ENCODE measurements at regions not wholly inside any gene's neighbourhood (a gene's known extent, or its start where the extent isn't known, plus 50 kb on each side); places are given as distances from the start of the nearest gene placed in this dataset.

- Histone ChIP-seq H2AFZ (no peak overlapping the region), H3K9me2 (replicated peaks; ENCODE audit: insufficient read depth) (no peaks in the 10 kb centered on the region), H4K20me1 (ENCODE audit: insufficient read depth, poor library complexity, severe bottlenecking) (no peaks in the 10 kb centered on the region), H3K9me3 (ENCODE audit: low read depth) (no peaks in the 10 kb centered on the region), H3K4me3 (no peak overlapping the region), H3K36me3 (replicated peaks; ENCODE audit: insufficient read depth, low read depth) (no peaks in the 10 kb centered on the region), H3K27ac (no peak overlapping the region), H3K27me3 (no peaks in the 10 kb centered on the region), H3K4me2 (no peak overlapping the region), H3K79me2 (no peaks in the 10 kb centered on the region), H3K4me1 (ENCODE audit: insufficient read depth) (no peaks in the 10 kb centered on the region)
- 63% methylated on average over 2 of the region's 2 CpGs for WGBS (ENCODE audit: low lambda C conversion rate, missing lambda C conversion rate)
- DNase-seq (ENCODE audit: low spot score): no peak
- no peak for TF ChIP-seq EZH2 (IDR thresholded peaks at IDR 0.05; ENCODE audit: borderline replicate concordance)
- TF ChIP-seq CTCF (IDR thresholded peaks at IDR 0.05; ENCODE audit: poor library complexity): no peak
- TF ChIP-seq EZH2phosphoT487 (IDR thresholded peaks at IDR 0.05; ENCODE audit: low read depth, severe bottlenecking, unreplicated experiment): no peak
Observed at GRCh38 chr1:102578804-102579203, 529.5 kb downstream of the COL11A1 start.

GRCh38 chr1:102572637-102573036, 535.7 kb downstream of the COL11A1 start:
- Histone ChIP-seq H3K27me3 (no peaks in the 10 kb centered on the region), H3K9me3 (ENCODE audit: low read depth) (no peaks in the 10 kb centered on the region), H3K27ac (no peak overlapping the region), H3K4me1 (ENCODE audit: insufficient read depth) (no peaks in the 10 kb centered on the region), H3K4me2 (no peak overlapping the region), H3K79me2 (no peaks in the 10 kb centered on the region), H4K20me1 (ENCODE audit: insufficient read depth, poor library complexity, severe bottlenecking) (no peaks in the 10 kb centered on the region), H3K4me3 (no peak overlapping the region), H3K9me2 (replicated peaks; ENCODE audit: insufficient read depth) (no peaks in the 10 kb centered on the region), H2AFZ (no peak overlapping the region), H3K36me3 (replicated peaks; ENCODE audit: insufficient read depth, low read depth) (no peaks in the 10 kb centered on the region)
- TF ChIP-seq EZH2 (IDR thresholded peaks at IDR 0.05; ENCODE audit: borderline replicate concordance): no peak
- no peak for TF ChIP-seq EZH2phosphoT487 (IDR thresholded peaks at IDR 0.05; ENCODE audit: low read depth, severe bottlenecking, unreplicated experiment)
- TF ChIP-seq CTCF (IDR thresholded peaks at IDR 0.05; ENCODE audit: poor library complexity): no peak
- WGBS (ENCODE audit: low lambda C conversion rate, missing lambda C conversion rate): 84% methylated on average over 1 of the region's 1 CpG
- no peak for DNase-seq (ENCODE audit: low spot score)

GRCh38 chr1:102566182-102566581, 542.1 kb downstream of the COL11A1 start:
- Histone ChIP-seq H3K4me2 (no peak overlapping the region), H3K27ac (no peak overlapping the region), H3K79me2 (no peaks in the 10 kb centered on the region), H3K4me1 (ENCODE audit: insufficient read depth) (no peaks in the 10 kb centered on the region), H3K36me3 (replicated peaks; ENCODE audit: insufficient read depth, low read depth) (no peaks in the 10 kb centered on the region), H4K20me1 (ENCODE audit: insufficient read depth, poor library complexity, severe bottlenecking) (no peaks in the 10 kb centered on the region), H2AFZ (no peak overlapping the region), H3K9me2 (replicated peaks; ENCODE audit: insufficient read depth) (no peaks in the 10 kb centered on the region), H3K27me3 (no peaks in the 10 kb centered on the region), H3K9me3 (ENCODE audit: low read depth) (no peaks in the 10 kb centered on the region), H3K4me3 (no peak overlapping the region)
- no peak for DNase-seq (ENCODE audit: low spot score)
- no peak for TF ChIP-seq EZH2 (IDR thresholded peaks at IDR 0.05; ENCODE audit: borderline replicate concordance)
- peak; percentile 7 for TF ChIP-seq CTCF (IDR thresholded peaks at IDR 0.05; ENCODE audit: poor library complexity)
- no peak for TF ChIP-seq EZH2phosphoT487 (IDR thresholded peaks at IDR 0.05; ENCODE audit: low read depth, severe bottlenecking, unreplicated experiment)

DNA sequence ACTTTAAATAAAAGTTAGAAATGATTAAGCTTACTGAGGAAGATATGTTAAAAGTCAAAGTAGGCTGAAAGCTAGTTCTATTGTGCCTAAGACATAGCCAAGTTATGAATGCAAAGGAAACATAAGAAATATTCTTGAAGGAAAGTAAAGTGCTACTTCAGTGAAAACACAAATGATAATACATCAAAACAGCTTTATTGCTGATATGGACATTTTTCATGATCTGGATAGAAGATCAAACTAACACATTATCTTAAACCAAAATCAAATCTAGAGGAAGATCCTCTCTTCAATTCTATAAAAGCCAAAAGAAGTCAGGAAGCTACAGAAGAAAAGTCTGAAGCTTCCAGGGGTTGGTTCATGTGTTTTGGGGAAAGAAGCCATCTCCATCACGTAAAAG, 545.9 kb downstream of the COL11A1 start:
- peaks cover 3% of the 10 kb centered on the region for H3K36me3 ChIP-seq (replicated peaks; ENCODE audit: insufficient read depth, low read depth)
- no peak overlapping the region for H3K4me2 ChIP-seq
- H3K4me3 ChIP-seq: no peak overlapping the region
- H3K27ac ChIP-seq: no peak overlapping the region
- TF ChIP-seq CTCF (IDR thresholded peaks at IDR 0.05; ENCODE audit: poor library complexity): no peak
- H4K20me1 ChIP-seq (ENCODE audit: insufficient read depth, poor library complexity, severe bottlenecking): no peaks in the 10 kb centered on the region
- H3K4me1 ChIP-seq (ENCODE audit: insufficient read depth): no peaks in the 10 kb centered on the region
- H3K9me3 ChIP-seq (ENCODE audit: low read depth): no peaks in the 10 kb centered on the region
- H3K79me2 ChIP-seq: no peaks in the 10 kb centered on the region
- H3K27me3 ChIP-seq: no peaks in the 10 kb centered on the region
- H3K9me2 ChIP-seq (replicated peaks; ENCODE audit: insufficient read depth): no peaks in the 10 kb centered on the region
- WGBS (ENCODE audit: low lambda C conversion rate, missing lambda C conversion rate): 93% methylated on average over 1 of the region's 1 CpG
- H2AFZ ChIP-seq: no peak overlapping the region
- DNase-seq (ENCODE audit: low spot score): no peak
